ENCODE measurements at regions not wholly inside any gene's neighbourhood (a gene's known extent, or its start where the extent isn't known, plus 50 kb on each side); places are given as distances from the start of the nearest gene placed in this dataset.

GRCh38 chr7:36091874-36092176 lies 61.2 kb upstream of the EEPD1 start:
- Histone ChIP-seq H3K27ac (no peak overlapping the region), H3K27me3 (no peaks in the 10 kb centered on the region), H3K4me3 (no peak overlapping the region), H3K9me3 (no peaks in the 10 kb centered on the region), H3K4me1 (no peaks in the 10 kb centered on the region), H3K36me3 (no peaks in the 10 kb centered on the region)
- intact Hi-C loops (cut with DNase I), result no loop called here
- 71% methylated on average over 2 of the region's 2 CpGs for WGBS (ENCODE audit: insufficient coverage, low coverage, low lambda C conversion rate, missing lambda C conversion rate)
- ATAC-seq, result no peak
- no peak for DNase-seq
- TF ChIP-seq POLR2A (IDR thresholded peaks at IDR 0.05) (no peak), CTCF (IDR thresholded peaks at IDR 0.05) (no peak)

- 58% methylated on average over 5 of the region's 11 CpGs for WGBS (ENCODE audit: insufficient coverage, low coverage, low lambda C conversion rate, missing lambda C conversion rate)
- no peaks in the 10 kb centered on the region for H3K4me1 ChIP-seq
- no peaks in the 10 kb centered on the region for H3K27me3 ChIP-seq
- DNase-seq, result no peak
- no peak overlapping the region for H3K27ac ChIP-seq
- H3K9me3 ChIP-seq, result no peaks in the 10 kb centered on the region
- TF ChIP-seq POLR2A (IDR thresholded peaks at IDR 0.05), result no peak
- no peak for TF ChIP-seq CTCF (IDR thresholded peaks at IDR 0.05)
- H3K4me3 ChIP-seq, result no peak overlapping the region
- ATAC-seq, result peak in 3 of 4 donors; percentile 47 to 83 (median 63)
- intact Hi-C loops (cut with DNase I), result no loop called here
- no peaks in the 10 kb centered on the region for H3K36me3 ChIP-seq
Measured at GRCh38 chr7:36092221-36092771, 60.8 kb upstream of the EEPD1 start.

- Histone ChIP-seq H3K4me1 (no peaks in the 10 kb centered on the region), H3K9me3 (no peaks in the 10 kb centered on the region), H3K27ac (no peak overlapping the region), H3K36me3 (no peaks in the 10 kb centered on the region), H3K4me3 (no peak overlapping the region), H3K27me3 (no peaks in the 10 kb centered on the region)
- ATAC-seq (peak in 3 of 4 donors; percentile 49 to 55 (median 50)), DNase-seq (no peak)
- no peak for TF ChIP-seq POLR2A (IDR thresholded peaks at IDR 0.05)
- no peak for TF ChIP-seq CTCF (IDR thresholded peaks at IDR 0.05)
- WGBS (ENCODE audit: insufficient coverage, low coverage, low lambda C conversion rate, missing lambda C conversion rate), result 63% methylated on average over 5 of the region's 6 CpGs
- intact Hi-C loops (cut with DNase I), result no loop called here
Measured at GRCh38 chr7:36096460-36097095, 56.5 kb upstream of the EEPD1 start.

- Histone ChIP-seq H3K9me3 (no peaks in the 10 kb centered on the region), H3K27ac (no peak overlapping the region), H3K27me3 (no peaks in the 10 kb centered on the region), H3K4me3 (no peak overlapping the region), H3K36me3 (no peaks in the 10 kb centered on the region), H3K4me1 (no peaks in the 10 kb centered on the region)
- DNase-seq (no peak), ATAC-seq (no peak)
- intact Hi-C loops (cut with DNase I), result no loop called here
- TF ChIP-seq POLR2A (IDR thresholded peaks at IDR 0.05) (no peak), CTCF (IDR thresholded peaks at IDR 0.05) (no peak)
Measured at GRCh38 chr7:36098096-36098495, 55.0 kb upstream of the EEPD1 start.

GRCh38 chr7:36100226-36100625 lies 52.8 kb upstream of the EEPD1 start:
- Histone ChIP-seq H3K36me3 (no peaks in the 10 kb centered on the region), H3K4me3 (no peak overlapping the region), H3K9me3 (no peaks in the 10 kb centered on the region), H3K4me1 (no peaks in the 10 kb centered on the region), H3K27me3 (no peaks in the 10 kb centered on the region), H3K27ac (no peak overlapping the region)
- TF ChIP-seq POLR2A (IDR thresholded peaks at IDR 0.05) (no peak), CTCF (IDR thresholded peaks at IDR 0.05) (no peak)
- no peak for DNase-seq
- 36% methylated on average over 2 of the region's 2 CpGs for WGBS (ENCODE audit: insufficient coverage, low coverage, low lambda C conversion rate, missing lambda C conversion rate)
- intact Hi-C loops (cut with DNase I), result no loop called here
- ATAC-seq, result no peak
